GM21576 (cell line): ENCODE measurements at regions not wholly inside any gene's neighbourhood (a gene's known extent, or its start where the extent isn't known, plus 50 kb on each side); places are given as distances from the start of the nearest gene placed in this dataset.

Experiments
- ATAC-seq: cut with Tn5 transposase; IDR thresholded peaks from one replicate; pipeline ENCODE4 v1.9.1; 2021; ENCODE audit warnings: mild to moderate bottlenecking, moderate library complexity; ENCODE audit not compliant: unreplicated experiment

- no peak for ATAC-seq
Measured at GRCh38 chrX:137401092-137401491, 164.8 kb upstream of the ZIC3 start.

GRCh38 chrX:137387646-137388045 is 178.3 kb upstream of the ZIC3 start:
- ATAC-seq: no peak

- no peak for ATAC-seq
Measured at GRCh38 chrX:137366018-137366633, 199.8 kb upstream of the ZIC3 start.

- ATAC-seq: no peak
Measured at GRCh38 chrX:137363559-137363958, 202.4 kb upstream of the ZIC3 start.

- no peak for ATAC-seq
Measured at GRCh38 chrX:137362583-137362982, 203.3 kb upstream of the ZIC3 start.

- ATAC-seq: no peak
Measured at GRCh38 chrX:137354851-137355250, 211.1 kb upstream of the ZIC3 start.

GRCh38 chrX:137353404-137353803 is 212.5 kb upstream of the ZIC3 start:
- ATAC-seq: no peak

- ATAC-seq: no peak
Measured at GRCh38 chrX:137352101-137352660, 213.7 kb upstream of the ZIC3 start.

GRCh38 chrX:137342969-137343368 is 223.0 kb upstream of the ZIC3 start:
- ATAC-seq: no peak

- no peak for ATAC-seq
Measured at GRCh38 chrX:137313627-137314026, 252.3 kb upstream of the ZIC3 start.

- ATAC-seq: no peak
Measured at GRCh38 chrX:137305404-137305803, 260.5 kb upstream of the ZIC3 start.

- no peak for ATAC-seq
Measured at GRCh38 chrX:137297167-137297566, 263.4 kb upstream of the GPR101 start.

GRCh38 chrX:137290011-137290410 is 256.2 kb upstream of the GPR101 start:
- no peak for ATAC-seq

- no peak for ATAC-seq
Measured at GRCh38 chrX:137287191-137287590, 253.4 kb upstream of the GPR101 start.

- no peak for ATAC-seq
Measured at GRCh38 chrX:137286423-137286822, 252.6 kb upstream of the GPR101 start.

GRCh38 chrX:137278825-137279224 is 245.0 kb upstream of the GPR101 start:
- no peak for ATAC-seq

GRCh38 chrX:137263374-137263773 is 229.6 kb upstream of the GPR101 start:
- ATAC-seq: no peak

GRCh38 chrX:137245183-137245582 is 211.4 kb upstream of the GPR101 start:
- no peak for ATAC-seq

- no peak for ATAC-seq
Measured at GRCh38 chrX:137236837-137237236, 203.0 kb upstream of the GPR101 start.

- ATAC-seq: no peak
Measured at GRCh38 chrX:137234651-137235402, 201.0 kb upstream of the GPR101 start.

GRCh38 chrX:137233478-137233877 is 199.7 kb upstream of the GPR101 start:
- ATAC-seq: no peak

GRCh38 chrX:137227151-137227550 is 193.4 kb upstream of the GPR101 start:
- no peak for ATAC-seq
